ENCODE measurements at regions not wholly inside any gene's neighbourhood (a gene's known extent, or its start where the extent isn't known, plus 50 kb on each side); places are given as distances from the start of the nearest gene placed in this dataset.

DNA sequence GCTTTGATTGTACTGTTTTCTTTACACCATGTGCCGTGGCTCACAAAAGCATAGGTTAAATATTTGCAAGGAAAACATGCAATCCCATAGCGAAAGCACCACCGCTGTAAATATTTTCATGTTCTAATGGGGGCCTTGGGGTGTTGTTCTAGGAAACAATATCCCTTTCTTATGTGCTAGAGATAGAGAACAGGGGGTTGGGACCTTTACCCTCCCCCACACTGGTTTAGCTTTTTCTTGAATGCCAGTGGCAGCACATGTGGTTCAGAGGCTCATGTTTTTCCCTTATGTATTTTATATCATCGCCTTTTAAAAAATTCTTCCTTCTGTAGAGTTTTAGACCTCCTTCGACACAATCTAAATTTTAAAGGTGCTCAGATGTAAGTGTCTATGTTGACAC lies 422.6 kb upstream of the TENM3 start:
- no peak for DNase-seq (ENCODE audit: low read depth)
- Mint-ChIP-seq H3K27ac (ENCODE audit: unreplicated experiment) (peak overlapping the region; percentile 44), H3K4me3 (ENCODE audit: unreplicated experiment) (no peak overlapping the region), H3K27me3 (ENCODE audit: low read depth, unreplicated experiment) (no peaks in the 10 kb centered on the region), H3K9me3 (ENCODE audit: unreplicated experiment) (peaks cover 2% of the 10 kb centered on the region), H3K4me1 (ENCODE audit: low read depth, unreplicated experiment) (peaks cover 29% of the 10 kb centered on the region), H3K36me3 (ENCODE audit: low read depth, unreplicated experiment) (no peaks in the 10 kb centered on the region)
- no peak for FAIRE-seq
- TF ChIP-seq EZH2 (IDR thresholded peaks at IDR 0.05; ENCODE audit: insufficient read depth, low read length) (no peak), CTCF (IDR thresholded peaks at IDR 0.05; ENCODE audit: insufficient read depth, low read depth, low read length) (no peak)
- Histone ChIP-seq H3K9me3 (ENCODE audit: insufficient read depth, low read depth, low read length) (no peaks in the 10 kb centered on the region), H2AFZ (ENCODE audit: low read depth, low read length) (peak overlapping the region; percentile 3), H3K4me3 (ENCODE audit: insufficient read depth, low read depth, low read length) (no peak overlapping the region), H3K27ac (ENCODE audit: low read depth, low read length) (no peak overlapping the region), H3K4me2 (ENCODE audit: low read length) (peak overlapping the region; percentile 78), H3K27me3 (ENCODE audit: insufficient read depth, low read length) (no peaks in the 10 kb centered on the region), H4K20me1 (ENCODE audit: insufficient read depth, low read length) (no peaks in the 10 kb centered on the region), H3K36me3 (ENCODE audit: insufficient read depth, low read length) (no peaks in the 10 kb centered on the region), H3K9ac (ENCODE audit: low read length) (no peak overlapping the region), H3K79me2 (ENCODE audit: insufficient read depth, low read length) (no peaks in the 10 kb centered on the region), H3K4me1 (ENCODE audit: insufficient read depth, low read length) (peaks cover 22% of the 10 kb centered on the region)

- Mint-ChIP-seq H3K4me3 (ENCODE audit: unreplicated experiment) (no peak overlapping the region), H3K4me1 (ENCODE audit: low read depth, unreplicated experiment) (peaks cover 29% of the 10 kb centered on the region), H3K36me3 (ENCODE audit: low read depth, unreplicated experiment) (no peaks in the 10 kb centered on the region), H3K27me3 (ENCODE audit: low read depth, unreplicated experiment) (no peaks in the 10 kb centered on the region), H3K9me3 (ENCODE audit: unreplicated experiment) (peaks cover 2% of the 10 kb centered on the region), H3K27ac (ENCODE audit: unreplicated experiment) (peak overlapping the region; percentile 63)
- H3K36me3 ChIP-seq (ENCODE audit: insufficient read depth, low read length) = no peaks in the 10 kb centered on the region
- H3K79me2 ChIP-seq (ENCODE audit: insufficient read depth, low read length) = no peaks in the 10 kb centered on the region
- FAIRE-seq (no peak), DNase-seq (ENCODE audit: low read depth) (peak; percentile 86)
- H3K4me2 ChIP-seq (ENCODE audit: low read length) = peak overlapping the region; percentile 78
- no peak for TF ChIP-seq CTCF (IDR thresholded peaks at IDR 0.05; ENCODE audit: insufficient read depth, low read depth, low read length)
- TF ChIP-seq EZH2 (IDR thresholded peaks at IDR 0.05; ENCODE audit: insufficient read depth, low read length) = no peak
- no peaks in the 10 kb centered on the region for H3K9me3 ChIP-seq (ENCODE audit: insufficient read depth, low read depth, low read length)
- H4K20me1 ChIP-seq (ENCODE audit: insufficient read depth, low read length) = no peaks in the 10 kb centered on the region
- H3K4me3 ChIP-seq (ENCODE audit: insufficient read depth, low read depth, low read length) = peak overlapping the region; percentile 35
- H3K4me1 ChIP-seq (ENCODE audit: insufficient read depth, low read length) = peaks cover 22% of the 10 kb centered on the region
- peak overlapping the region; percentile 61 for H2AFZ ChIP-seq (ENCODE audit: low read depth, low read length)
- peak overlapping the region; percentile 61 for H3K9ac ChIP-seq (ENCODE audit: low read length)
- H3K27me3 ChIP-seq (ENCODE audit: insufficient read depth, low read length) = no peaks in the 10 kb centered on the region
- H3K27ac ChIP-seq (ENCODE audit: low read depth, low read length) = peak overlapping the region; percentile 60
These were observed 421.9 kb upstream of the TENM3 start for GRCh38 chr4:181821039-181822004.

DNA sequence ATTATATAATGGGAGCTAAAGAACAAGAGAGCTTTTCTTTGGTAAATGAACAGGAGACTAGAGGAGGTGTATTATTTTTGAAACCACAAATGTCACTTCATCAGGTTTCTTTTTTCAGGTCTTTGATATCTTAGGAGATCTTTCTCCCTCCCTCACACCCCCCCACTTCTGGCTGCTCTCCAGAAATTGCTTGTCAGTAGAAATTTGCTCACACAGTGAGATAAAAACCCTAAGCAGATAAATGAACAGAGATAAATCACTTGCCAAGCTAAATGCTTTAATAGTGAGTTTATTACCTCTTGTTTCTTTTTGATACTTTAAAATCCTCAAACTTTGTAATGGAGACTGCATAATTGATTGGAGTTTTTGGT lies 421.2 kb upstream of the TENM3 start:
- Histone ChIP-seq H3K36me3 (ENCODE audit: insufficient read depth, low read length) (no peaks in the 10 kb centered on the region), H3K4me2 (ENCODE audit: low read length) (peak overlapping the region; percentile 78), H3K27ac (ENCODE audit: low read depth, low read length) (peak overlapping the region; percentile 60), H3K79me2 (ENCODE audit: insufficient read depth, low read length) (no peaks in the 10 kb centered on the region), H2AFZ (ENCODE audit: low read depth, low read length) (no peak overlapping the region), H4K20me1 (ENCODE audit: insufficient read depth, low read length) (no peaks in the 10 kb centered on the region), H3K4me3 (ENCODE audit: insufficient read depth, low read depth, low read length) (peak overlapping the region; percentile 35), H3K4me1 (ENCODE audit: insufficient read depth, low read length) (peaks cover 22% of the 10 kb centered on the region), H3K9ac (ENCODE audit: low read length) (peak overlapping the region; percentile 61), H3K9me3 (ENCODE audit: insufficient read depth, low read depth, low read length) (no peaks in the 10 kb centered on the region), H3K27me3 (ENCODE audit: insufficient read depth, low read length) (no peaks in the 10 kb centered on the region)
- H3K36me3 Mint-ChIP-seq (ENCODE audit: low read depth, unreplicated experiment) = no peaks in the 10 kb centered on the region
- H3K9me3 Mint-ChIP-seq (ENCODE audit: unreplicated experiment) = peaks cover 2% of the 10 kb centered on the region
- H3K27ac Mint-ChIP-seq (ENCODE audit: unreplicated experiment) = peak overlapping the region; percentile 63
- H3K4me3 Mint-ChIP-seq (ENCODE audit: unreplicated experiment) = no peak overlapping the region
- H3K27me3 Mint-ChIP-seq (ENCODE audit: low read depth, unreplicated experiment) = no peaks in the 10 kb centered on the region
- FAIRE-seq (peak; percentile 74), DNase-seq (ENCODE audit: low read depth) (peak; percentile 73)
- peaks cover 33% of the 10 kb centered on the region for H3K4me1 Mint-ChIP-seq (ENCODE audit: low read depth, unreplicated experiment)
- TF ChIP-seq EZH2 (IDR thresholded peaks at IDR 0.05; ENCODE audit: insufficient read depth, low read length) = no peak
- no peak for TF ChIP-seq CTCF (IDR thresholded peaks at IDR 0.05; ENCODE audit: insufficient read depth, low read depth, low read length)
